ENCODE measurements at regions not wholly inside any gene's neighbourhood (a gene's known extent, or its start where the extent isn't known, plus 50 kb on each side); places are given as distances from the start of the nearest gene placed in this dataset.

GRCh38 chr3:194285024-194285849 lies 65.9 kb downstream of the CPN2 start:
- Histone ChIP-seq H4K8ac (replicated peaks; ENCODE audit: insufficient read length, low read depth, low read length) (no peak overlapping the region), H3K9ac (ENCODE audit: extremely low read depth, insufficient read length, low read length) (no peak overlapping the region), H2BK12ac (ENCODE audit: insufficient read length, low read depth, low read length) (no peak overlapping the region), H3K4me2 (ENCODE audit: insufficient read depth, insufficient read length, low read length) (no peak overlapping the region), H3K14ac (ENCODE audit: insufficient read depth, low read length) (no peak overlapping the region), H3K4me1 (ENCODE audit: insufficient read depth, low read length) (peaks cover 15% of the 10 kb centered on the region; the same call in 1 of the 2 replicates), H3K27ac (ENCODE audit: insufficient read length, low read depth, low read length) (no peak overlapping the region), H2AFZ (ENCODE audit: low read length) (no peak overlapping the region), H3T11ph (ENCODE audit: low read length) (no peak overlapping the region), H4K91ac (ENCODE audit: insufficient read length, low read depth, low read length) (no peak overlapping the region), H3K4ac (ENCODE audit: low read depth, low read length) (no peak overlapping the region), H3K9me3 (ENCODE audit: control insufficient read depth, low read depth, low read length) (no peaks in the 10 kb centered on the region), H2BK5ac (ENCODE audit: insufficient read length, low read length) (no peak overlapping the region), H3K79me1 (ENCODE audit: insufficient read depth, low read depth, low read length, poor library complexity, severe bottlenecking) (no peaks in the 10 kb centered on the region), H3K23me2 (ENCODE audit: insufficient read length, low read depth, low read length, poor library complexity, severe bottlenecking) (peaks cover 5% of the 10 kb centered on the region), H4K5ac (ENCODE audit: insufficient read length, low read depth, low read length) (no peak overlapping the region), H3K18ac (ENCODE audit: insufficient read length, low read depth, low read length) (no peak overlapping the region), H2BK120ac (ENCODE audit: low read depth, low read length, poor library complexity, severe bottlenecking) (no peak overlapping the region), H3K56ac (ENCODE audit: insufficient read length, low read depth, low read length) (no peak overlapping the region), H2BK15ac (ENCODE audit: low read depth, low read length) (no peak overlapping the region), H3K23ac (ENCODE audit: insufficient read length, low read depth, low read length) (no peak overlapping the region), H3K79me2 (ENCODE audit: insufficient read depth, low read length) (no peaks in the 10 kb centered on the region), H2BK20ac (ENCODE audit: low read depth, low read length, poor library complexity, severe bottlenecking) (no peak overlapping the region), H3K27me3 (ENCODE audit: insufficient read depth, low read length) (no peaks in the 10 kb centered on the region), H2AK5ac (ENCODE audit: insufficient read length, low read length) (no peak overlapping the region), H4K20me1 (ENCODE audit: control insufficient read depth, insufficient read depth, insufficient read length) (no peaks in the 10 kb centered on the region)
- 100% methylated on average over 4 of the region's 16 CpGs for WGBS (ENCODE audit: extremely low coverage, insufficient read length, low lambda C conversion rate)
- no peak overlapping the region for H3K4me3 Mint-ChIP-seq
- peaks cover 7 to 10% of the 10 kb centered on the region in 2 experiments; a peak in 3 of 4 replicates for H3K4me1 Mint-ChIP-seq
- peaks cover 0 to 4% (median 2%) of the 10 kb centered on the region in 3 experiments; a peak in 4 of 7 replicates for H3K36me3 Mint-ChIP-seq (ENCODE audit: insufficient read depth in 1 of 3, low read depth in 3 of 3)
- no peak for TF ChIP-seq CTCF (conservative IDR thresholded peaks at IDR 0.05)
- H3K27me3 Mint-ChIP-seq (ENCODE audit: low read depth) = peaks cover 22% of the 10 kb centered on the region
- H3K9me3 Mint-ChIP-seq = peaks cover 2 to 3% of the 10 kb centered on the region in 2 experiments; a peak in 4 of 5 replicates
- no peak overlapping the region for H3K27ac Mint-ChIP-seq
- DNase-seq = no peak

All from H9 (cell line).